Posterior cingulate gyrus (tissue), 11 donors: ENCODE measurements at regions not wholly inside any gene's neighbourhood (a gene's known extent, or its start where the extent isn't known, plus 50 kb on each side); places are given as distances from the start of the nearest gene placed in this dataset.
A peak's percentile ranks its signal among the peaks of the same experiment; 100 is the strongest.

Experiments used
- DNase-seq, 10 donors: peaks; one replicate each; pipeline versions ENCODE4 v3.0.0 to v3.0.0-alpha.2; 2020 to 2021; ENCODE audit warnings: mixed read lengths in 3 of 10
- intact Hi-C: fragments of 100-400 bp; cut with DNase I; formaldehyde crosslinking; loops from one replicate; pipeline ENCODE4 v1.15.1; 2023

- no peak for DNase-seq
Measured at GRCh38 chr18:7395566-7395965, 164.7 kb downstream of the LRRC30 start.

GRCh38 chr18:7413906-7414305 is 153.2 kb upstream of the PTPRM start:
- DNase-seq, result no peak
- intact Hi-C loops, result no loop called here

More at GRCh38 chr18:7395566-7395965, 164.7 kb downstream of the LRRC30 start:
- intact Hi-C loops, result no loop called here

- DNase-seq, result no peak
- intact Hi-C loops, result no loop called here
Measured at GRCh38 chr18:7414459-7414858, 152.7 kb upstream of the PTPRM start.

- intact Hi-C loops, result no loop called here
- DNase-seq, result no peak
Measured at GRCh38 chr18:7415081-7415894, 151.8 kb upstream of the PTPRM start.

- DNase-seq, result no peak
- intact Hi-C loops, result no loop called here
Measured at GRCh38 chr18:7417727-7418126, 149.4 kb upstream of the PTPRM start.

GRCh38 chr18:7429831-7430230 is 137.3 kb upstream of the PTPRM start:
- intact Hi-C loops, result no loop called here
- no peak for DNase-seq

GRCh38 chr18:7436166-7436565 is 130.9 kb upstream of the PTPRM start:
- intact Hi-C loops, result no loop called here
- DNase-seq, result no peak

- no peak for DNase-seq
- intact Hi-C loops, result no loop called here
Measured at GRCh38 chr18:7437870-7438269, 129.2 kb upstream of the PTPRM start.

GRCh38 chr18:7438646-7439045 is 128.5 kb upstream of the PTPRM start:
- intact Hi-C loops, result no loop called here
- no peak for DNase-seq

GRCh38 chr18:7447318-7448028 is 119.6 kb upstream of the PTPRM start:
- intact Hi-C loops, result no loop called here
- DNase-seq, result no peak

- intact Hi-C loops, result no loop called here
- DNase-seq, result peak in 3 of 10 donors; percentile 22 to 43 (median 27)
Measured at GRCh38 chr18:7452331-7452730, 114.8 kb upstream of the PTPRM start.

GRCh38 chr18:7454429-7454828 is 112.7 kb upstream of the PTPRM start:
- DNase-seq, result no peak
- intact Hi-C loops, result no loop called here

GRCh38 chr18:7456376-7456775 is 110.7 kb upstream of the PTPRM start:
- DNase-seq, result no peak
- intact Hi-C loops, result no loop called here

- no peak for DNase-seq
- intact Hi-C loops, result no loop called here
Measured at GRCh38 chr18:7457262-7457661, 109.9 kb upstream of the PTPRM start.

- no peak for DNase-seq
- intact Hi-C loops, result no loop called here
Measured at GRCh38 chr18:7458884-7459283, 108.2 kb upstream of the PTPRM start.

GRCh38 chr18:7459851-7460770 is 107.0 kb upstream of the PTPRM start:
- intact Hi-C loops, result loop anchor here (10.0 kb wide), 1 partner anchor 105 kb away; the partner anchor contains the start of gene PTPRM
- peak in 7 of 10 donors; percentile 13 to 89 (median 53) for DNase-seq

GRCh38 chr18:7464245-7464966 is 102.7 kb upstream of the PTPRM start:
- intact Hi-C loops, result loop anchor here (10.0 kb wide), 1 partner anchor 100 kb away; the partner anchor contains the start of gene PTPRM
- peak in 1 of 10 donors; percentile 12 for DNase-seq

- intact Hi-C loops, result loop anchor here (10.0 kb wide), 1 partner anchor 99 kb away; the partner anchor contains the start of gene PTPRM
- no peak for DNase-seq
Measured at GRCh38 chr18:7466190-7466589, 100.9 kb upstream of the PTPRM start.

GRCh38 chr18:7467708-7468466 is 99.2 kb upstream of the PTPRM start:
- intact Hi-C loops, result loop anchor here (10.0 kb wide), 1 partner anchor 97 kb away; the partner anchor contains the start of gene PTPRM
- peak in 2 of 10 donors; percentile 65 to 78 for DNase-seq
